ENCODE measurements at regions not wholly inside any gene's neighbourhood (a gene's known extent, or its start where the extent isn't known, plus 50 kb on each side); places are given as distances from the start of the nearest gene placed in this dataset.

DNA sequence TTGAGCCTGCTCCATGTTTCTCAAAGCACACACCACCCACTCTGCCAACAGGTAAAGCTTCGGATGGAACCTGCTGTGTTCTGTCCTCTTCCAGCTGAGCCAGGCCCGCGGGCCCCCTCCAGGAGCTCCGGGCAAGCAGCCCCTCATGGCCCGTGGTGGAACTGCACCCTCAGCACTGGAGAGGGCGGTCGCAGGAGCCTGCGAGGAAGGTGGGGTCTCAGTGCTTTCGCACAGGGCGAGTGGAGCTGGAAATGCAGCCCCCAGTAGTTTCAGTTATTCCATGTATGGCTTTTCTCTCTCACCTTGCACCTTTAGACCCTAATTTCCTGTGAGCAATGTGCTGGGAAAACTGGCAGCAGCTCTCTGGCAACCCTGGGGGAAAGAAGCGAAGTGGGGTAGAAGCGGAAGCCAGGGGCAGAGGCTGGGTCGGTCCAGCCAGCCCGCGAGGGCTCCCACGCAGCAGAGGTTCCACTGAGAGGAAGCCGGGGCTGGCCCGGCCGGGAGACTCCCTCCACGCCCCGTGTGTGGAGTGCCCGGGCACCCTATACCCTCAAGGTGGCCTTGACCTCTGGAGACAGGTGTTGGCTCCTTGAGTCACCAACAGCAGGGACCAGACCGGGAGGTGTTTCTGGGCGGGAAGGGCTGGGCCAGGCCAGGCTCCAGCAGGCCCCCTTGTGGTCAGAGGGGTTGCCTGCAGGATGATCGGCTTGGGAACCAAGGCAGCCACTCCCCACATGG lies 119.9 kb upstream of the TMEM45B start:
- H3K9ac ChIP-seq (ENCODE audit: extremely low read depth, insufficient read length, low read length): no peak overlapping the region
- H2BK12ac ChIP-seq (ENCODE audit: insufficient read length, low read depth, low read length): no peak overlapping the region
- DNase-seq: peak; percentile 90
- H4K91ac ChIP-seq (ENCODE audit: insufficient read length, low read depth, low read length): no peak overlapping the region
- no peaks in the 10 kb centered on the region for H3K9me3 ChIP-seq (ENCODE audit: control insufficient read depth, low read depth, low read length)
- peak overlapping the region; percentile 30 for H3K4me2 ChIP-seq (ENCODE audit: insufficient read depth, insufficient read length, low read length)
- no peak overlapping the region for H3K23ac ChIP-seq (ENCODE audit: insufficient read length, low read depth, low read length)
- no peaks in the 10 kb centered on the region for H3K4me1 ChIP-seq (ENCODE audit: insufficient read depth, low read length)
- H4K5ac ChIP-seq (ENCODE audit: insufficient read length, low read depth, low read length): no peak overlapping the region
- H2BK15ac ChIP-seq (ENCODE audit: low read depth, low read length): no peak overlapping the region
- WGBS (ENCODE audit: extremely low coverage, insufficient read length, low lambda C conversion rate): no CpG with 5 or more reads among the region's 25 CpGs
- H2AFZ ChIP-seq (ENCODE audit: low read length): no peak overlapping the region
- H3K56ac ChIP-seq (ENCODE audit: insufficient read length, low read depth, low read length): no peak overlapping the region
- H3K27ac ChIP-seq (ENCODE audit: insufficient read length, low read depth, low read length): no peak overlapping the region
- TF ChIP-seq, protein P1, sequence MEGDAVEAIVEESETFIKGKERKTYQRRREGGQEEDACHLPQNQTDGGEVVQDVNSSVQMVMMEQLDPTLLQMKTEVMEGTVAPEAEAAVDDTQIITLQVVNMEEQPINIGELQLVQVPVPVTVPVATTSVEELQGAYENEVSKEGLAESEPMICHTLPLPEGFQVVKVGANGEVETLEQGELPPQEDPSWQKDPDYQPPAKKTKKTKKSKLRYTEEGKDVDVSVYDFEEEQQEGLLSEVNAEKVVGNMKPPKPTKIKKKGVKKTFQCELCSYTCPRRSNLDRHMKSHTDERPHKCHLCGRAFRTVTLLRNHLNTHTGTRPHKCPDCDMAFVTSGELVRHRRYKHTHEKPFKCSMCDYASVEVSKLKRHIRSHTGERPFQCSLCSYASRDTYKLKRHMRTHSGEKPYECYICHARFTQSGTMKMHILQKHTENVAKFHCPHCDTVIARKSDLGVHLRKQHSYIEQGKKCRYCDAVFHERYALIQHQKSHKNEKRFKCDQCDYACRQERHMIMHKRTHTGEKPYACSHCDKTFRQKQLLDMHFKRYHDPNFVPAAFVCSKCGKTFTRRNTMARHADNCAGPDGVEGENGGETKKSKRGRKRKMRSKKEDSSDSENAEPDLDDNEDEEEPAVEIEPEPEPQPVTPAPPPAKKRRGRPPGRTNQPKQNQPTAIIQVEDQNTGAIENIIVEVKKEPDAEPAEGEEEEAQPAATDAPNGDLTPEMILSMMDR (conservative IDR thresholded peaks at IDR 0.05): peak; percentile 80
- no peak overlapping the region for H2AK5ac ChIP-seq (ENCODE audit: insufficient read length, low read length)
- no peak overlapping the region for H3K14ac ChIP-seq (ENCODE audit: insufficient read depth, low read length)
- peak overlapping the region; percentile 52 to 73 for H3K4me3 Mint-ChIP-seq
- H3K9me3 Mint-ChIP-seq: no peaks in the 10 kb centered on the region
- H3K27ac Mint-ChIP-seq: no peak overlapping the region
- no peak overlapping the region for H2BK20ac ChIP-seq (ENCODE audit: low read depth, low read length, poor library complexity, severe bottlenecking)
- H3K79me2 ChIP-seq (ENCODE audit: insufficient read depth, low read length): no peaks in the 10 kb centered on the region
- no peak overlapping the region for H3K4ac ChIP-seq (ENCODE audit: low read depth, low read length)
- no peaks in the 10 kb centered on the region for H4K20me1 ChIP-seq (ENCODE audit: control insufficient read depth, insufficient read depth, insufficient read length)
- H3K27me3 ChIP-seq (ENCODE audit: insufficient read depth, low read length): no peaks in the 10 kb centered on the region
- H2BK120ac ChIP-seq (ENCODE audit: low read depth, low read length, poor library complexity, severe bottlenecking): no peak overlapping the region
- no peaks in the 10 kb centered on the region for H3K36me3 Mint-ChIP-seq (ENCODE audit: insufficient read depth in 1 of 3, low read depth in 3 of 3)
- peaks cover 47% of the 10 kb centered on the region for H3K27me3 Mint-ChIP-seq (ENCODE audit: low read depth)
- no peak overlapping the region for H3T11ph ChIP-seq (ENCODE audit: low read length)
- H3K23me2 ChIP-seq (ENCODE audit: insufficient read length, low read depth, low read length, poor library complexity, severe bottlenecking): no peaks in the 10 kb centered on the region
- H3K79me1 ChIP-seq (ENCODE audit: insufficient read depth, low read depth, low read length, poor library complexity, severe bottlenecking): no peaks in the 10 kb centered on the region
- H2BK5ac ChIP-seq (ENCODE audit: insufficient read length, low read length): no peak overlapping the region
- no peak overlapping the region for H3K18ac ChIP-seq (ENCODE audit: insufficient read length, low read depth, low read length)
- H4K8ac ChIP-seq (replicated peaks; ENCODE audit: insufficient read length, low read depth, low read length): no peak overlapping the region
- H3K4me1 Mint-ChIP-seq: no peaks in the 10 kb centered on the region
